ENCODE measurements at regions not wholly inside any gene's neighbourhood (a gene's known extent, or its start where the extent isn't known, plus 50 kb on each side); places are given as distances from the start of the nearest gene placed in this dataset.
A peak's percentile ranks its signal among the peaks of the same experiment; 100 is the strongest.

GRCh38 chr20:22506827-22507226 is 77.5 kb downstream of the FOXA2 start:
- DNase-seq = no peak

DNA sequence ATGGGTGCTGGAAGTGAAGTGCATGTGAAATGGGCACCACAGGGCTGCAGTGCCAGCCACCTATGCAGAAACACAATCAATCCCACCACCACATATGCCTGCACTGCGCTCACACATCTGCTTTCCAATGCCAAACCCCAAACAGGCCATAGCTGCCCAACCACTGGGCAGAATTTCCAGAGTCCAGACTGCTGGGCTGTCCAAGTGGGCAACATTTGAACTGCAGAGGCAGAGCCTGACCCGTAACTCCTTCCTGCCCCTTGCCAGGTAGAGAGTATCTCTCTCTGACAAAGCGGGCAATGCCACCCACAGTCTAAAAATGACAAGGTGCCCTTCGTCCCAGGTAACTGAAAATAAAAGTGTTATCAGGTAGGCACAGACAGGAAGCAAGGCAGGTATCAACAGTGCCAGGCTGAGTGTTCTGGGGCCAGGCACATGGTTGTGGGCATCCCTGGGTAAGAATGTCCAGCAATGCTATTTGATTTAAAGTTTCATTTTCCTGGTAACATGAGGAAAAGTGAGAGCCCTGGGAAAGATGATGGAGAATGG is 79.5 kb downstream of the FOXA2 start:
- no peak for DNase-seq

GRCh38 chr20:22503577-22503976 is 80.8 kb downstream of the FOXA2 start:
- no peak for DNase-seq

DNA sequence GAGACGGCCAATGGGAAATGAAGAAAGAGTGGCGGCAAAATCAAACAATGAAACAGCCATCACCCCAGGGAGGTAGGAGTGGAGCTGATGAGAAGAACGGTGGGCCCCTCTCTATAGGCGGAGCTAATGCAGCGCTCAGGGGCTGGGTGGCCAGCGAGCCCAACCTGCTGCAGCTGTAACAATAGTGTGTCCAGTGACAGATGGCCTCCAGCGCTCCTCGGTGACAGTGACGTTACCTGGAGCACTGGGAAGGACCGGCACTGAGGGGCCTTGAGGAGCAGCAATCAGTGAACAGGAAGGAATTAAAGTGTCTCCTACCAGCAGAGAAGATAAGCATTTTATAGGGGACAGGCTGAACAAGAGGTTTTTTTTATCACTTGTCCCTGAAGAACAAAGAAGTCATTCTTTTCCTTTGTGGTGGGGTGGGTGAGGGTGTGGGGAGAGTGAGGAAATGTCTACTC is 81.6 kb downstream of the FOXA2 start:
- DNase-seq = no peak

DNA sequence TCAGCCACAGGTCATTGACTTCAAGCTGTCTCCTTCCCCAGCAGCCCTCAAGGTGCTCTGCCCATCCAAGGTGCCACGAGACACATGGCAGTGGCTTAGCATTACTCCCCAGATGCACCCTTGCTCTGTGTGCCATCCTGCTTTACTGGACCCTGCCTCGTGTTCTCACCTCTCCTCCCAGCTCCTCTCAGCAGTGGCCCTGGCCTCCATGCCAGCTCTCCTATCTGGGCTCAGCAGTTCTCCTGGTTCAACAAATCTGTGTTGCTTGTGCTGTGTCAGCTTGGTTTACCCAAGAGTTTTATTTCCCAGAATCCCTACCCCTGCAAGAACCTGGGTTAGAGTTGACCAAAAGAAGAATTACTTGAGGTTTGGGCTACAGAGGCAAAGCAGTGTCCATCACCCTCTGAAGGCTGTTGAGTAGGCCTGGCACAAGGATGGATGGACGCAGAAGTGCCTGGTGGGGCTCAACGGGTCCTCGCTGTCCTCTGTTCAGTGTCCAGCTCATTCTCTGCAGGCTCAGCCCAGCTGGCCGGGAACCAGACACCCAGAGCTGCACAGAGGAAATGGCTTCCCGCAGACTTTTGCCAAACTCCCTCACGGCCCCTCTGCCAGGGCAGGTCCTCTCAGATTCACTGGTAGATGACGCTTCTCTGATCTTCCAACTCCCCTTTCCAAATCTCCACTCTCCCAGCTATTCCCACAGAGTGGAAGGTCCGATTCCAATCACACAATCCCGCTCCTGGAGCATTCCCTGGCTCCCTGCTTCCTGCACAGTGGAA is 82.6 kb downstream of the FOXA2 start:
- no peak for DNase-seq

- DNase-seq = no peak
Measured at GRCh38 chr20:22501034-22501433, 83.3 kb downstream of the FOXA2 start.

DNA sequence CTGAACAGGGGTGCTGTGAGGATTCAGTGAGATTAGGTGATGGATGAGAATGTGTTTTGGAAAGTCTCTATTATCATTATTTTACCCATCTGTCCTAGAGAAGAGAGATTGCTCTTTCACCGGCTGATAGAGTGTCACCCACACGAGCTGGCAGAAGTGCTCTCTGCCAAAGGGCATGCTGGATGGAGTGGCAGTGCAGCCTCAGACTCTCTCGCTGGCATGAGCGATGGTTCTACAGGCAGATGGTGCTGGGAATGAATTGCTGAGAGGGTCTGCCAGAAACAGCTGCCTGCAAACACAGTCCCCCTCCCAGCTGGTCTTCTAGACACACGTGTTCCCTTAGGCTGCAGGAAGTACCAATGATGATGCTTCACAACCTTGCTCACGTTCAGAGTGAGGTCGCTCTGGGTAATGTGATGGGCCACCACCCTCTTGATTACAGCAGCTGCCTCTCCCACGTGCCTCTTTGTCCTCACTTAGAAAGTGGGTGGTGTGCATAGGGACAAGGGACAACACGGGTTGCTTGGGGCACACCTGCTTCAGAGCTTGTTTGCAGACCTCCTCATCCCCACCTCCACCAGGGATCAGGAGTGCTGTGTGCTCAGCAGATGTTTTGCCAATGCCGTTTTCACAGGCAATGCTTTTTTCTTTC is 84.7 kb downstream of the FOXA2 start:
- DNase-seq = no peak

GRCh38 chr20:22496817-22497216 is 87.6 kb downstream of the FOXA2 start:
- DNase-seq = no peak

- no peak for DNase-seq
Measured at GRCh38 chr20:22495789-22496188, 88.6 kb downstream of the FOXA2 start.

DNA sequence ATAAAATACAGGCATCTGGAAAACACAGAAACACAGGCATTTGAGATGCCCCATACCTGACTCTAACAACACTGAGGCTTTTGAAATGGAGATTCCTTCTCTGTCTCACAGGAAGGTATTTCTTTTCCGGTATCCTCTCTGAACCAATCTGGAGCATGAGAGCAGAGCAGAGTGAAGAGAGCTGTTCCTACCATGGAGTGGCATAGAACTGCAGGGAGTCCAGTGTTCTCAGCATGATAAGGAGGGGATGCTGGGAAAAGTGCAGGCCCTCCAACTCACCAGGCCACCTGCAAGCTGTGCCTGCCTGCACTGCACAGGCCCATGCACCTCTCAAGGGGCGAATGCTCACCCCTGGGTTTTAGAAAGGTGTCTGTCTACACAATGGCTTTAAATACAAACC is 89.2 kb downstream of the FOXA2 start:
- DNase-seq = no peak

DNA sequence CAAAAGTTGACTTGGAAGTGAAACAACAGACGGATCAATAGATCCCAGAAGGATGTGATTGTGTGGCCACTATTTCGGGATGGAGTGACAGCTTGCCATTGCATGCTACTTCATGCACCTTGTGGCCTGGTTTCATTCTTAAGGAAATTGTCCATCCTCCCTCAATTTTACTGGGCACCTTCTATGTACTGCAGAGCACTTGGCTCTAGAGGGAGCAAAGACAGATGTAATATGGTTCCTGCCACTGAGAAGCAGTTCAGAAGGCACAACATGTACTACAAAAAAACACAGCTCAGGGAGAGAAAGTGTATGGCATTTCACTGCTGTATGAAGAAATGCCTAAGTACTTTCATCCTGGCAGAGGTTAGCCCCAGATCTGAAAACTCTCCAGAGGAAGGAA is 91.9 kb downstream of the FOXA2 start:
- no peak for DNase-seq

DNA sequence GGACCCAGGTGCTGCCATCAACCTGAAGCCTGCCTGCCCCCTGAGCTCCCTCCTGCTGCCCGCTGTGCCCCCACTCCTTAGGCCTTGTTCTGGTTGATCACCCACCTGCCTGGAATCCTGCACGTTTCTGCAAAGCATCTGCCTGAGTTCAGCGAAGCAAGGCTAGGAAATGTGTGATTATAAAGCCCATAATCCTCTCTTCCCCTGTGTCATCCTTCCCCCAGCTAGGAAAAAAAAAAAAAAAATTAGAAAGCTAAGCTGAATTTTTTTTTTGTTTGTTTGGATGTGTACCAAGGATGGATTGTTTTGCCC is 93.2 kb downstream of the FOXA2 start:
- DNase-seq = no peak

DNA sequence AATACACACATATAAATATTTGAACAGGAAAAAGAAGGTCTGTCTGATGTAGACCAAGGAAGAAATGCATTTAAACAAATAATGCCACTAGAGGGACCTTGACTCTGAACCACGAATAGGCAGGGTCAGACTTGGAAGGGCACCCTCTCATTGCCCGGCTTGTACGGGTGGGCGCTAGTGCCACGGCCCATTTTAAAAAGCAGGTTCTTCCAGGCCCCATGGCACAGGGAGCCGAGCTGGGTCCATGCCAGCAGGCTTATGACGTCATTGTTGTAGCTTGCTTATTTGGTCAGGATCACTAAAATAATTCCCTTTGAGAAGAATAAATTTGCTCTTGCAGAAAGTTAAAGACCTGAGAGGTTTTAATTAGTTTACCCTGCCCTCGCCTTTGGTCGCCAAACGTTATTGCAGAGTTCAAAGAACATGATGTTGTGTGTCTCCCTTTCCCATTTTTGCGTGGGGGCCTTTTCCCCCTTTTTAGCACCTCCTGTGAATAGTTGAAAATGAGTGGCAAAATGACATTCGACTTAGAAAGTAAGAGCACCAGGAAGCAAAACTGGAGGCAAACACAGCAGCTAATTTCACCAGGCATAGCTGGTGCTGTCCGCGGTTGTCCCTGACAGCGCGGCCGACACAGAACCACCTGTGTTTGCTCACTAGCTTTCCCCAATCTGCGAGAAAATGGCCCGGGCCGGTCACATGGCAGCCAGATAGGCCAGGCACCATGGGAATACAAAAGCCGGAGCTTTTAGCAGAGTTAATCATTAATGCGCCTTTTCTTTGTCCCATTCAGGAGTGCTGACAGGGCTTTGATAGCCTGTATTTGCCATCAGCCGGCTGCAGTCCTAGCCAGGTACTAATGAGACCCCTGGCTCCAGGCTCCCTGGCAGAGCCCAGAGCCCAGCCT is 93.8 kb downstream of the FOXA2 start:
- DNase-seq = peak; percentile 68 to 74

DNA sequence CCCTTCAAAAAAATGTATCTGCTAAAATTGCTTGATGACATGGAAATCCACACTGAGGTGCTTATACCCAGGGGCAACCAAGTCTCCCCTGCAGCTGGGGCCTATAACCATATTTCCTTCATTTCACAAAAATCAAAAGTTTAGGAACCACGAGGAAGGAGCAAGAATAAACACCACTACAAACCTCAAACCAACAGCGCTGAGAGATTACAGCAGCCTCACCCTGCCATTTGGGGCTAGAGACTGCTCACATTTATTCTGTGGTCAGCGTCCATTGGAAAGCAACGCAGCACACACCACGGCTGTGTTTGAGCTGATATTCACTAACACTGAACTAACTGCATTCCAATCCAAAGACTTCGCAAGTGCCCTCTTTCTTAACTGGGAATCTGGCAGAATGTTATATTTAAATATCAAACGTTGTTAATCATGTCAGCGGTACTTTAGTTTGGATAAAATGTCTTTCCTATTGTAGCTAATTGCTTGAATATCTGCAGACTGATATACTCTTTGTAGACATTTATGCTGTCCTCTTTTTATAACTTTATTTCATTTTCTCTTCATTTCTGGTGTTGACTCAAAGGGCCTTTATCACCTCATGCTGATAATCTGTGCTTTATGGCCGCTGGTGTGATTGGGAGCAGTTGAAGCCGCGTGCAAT is 94.6 kb downstream of the FOXA2 start:
- no peak for DNase-seq

DNA sequence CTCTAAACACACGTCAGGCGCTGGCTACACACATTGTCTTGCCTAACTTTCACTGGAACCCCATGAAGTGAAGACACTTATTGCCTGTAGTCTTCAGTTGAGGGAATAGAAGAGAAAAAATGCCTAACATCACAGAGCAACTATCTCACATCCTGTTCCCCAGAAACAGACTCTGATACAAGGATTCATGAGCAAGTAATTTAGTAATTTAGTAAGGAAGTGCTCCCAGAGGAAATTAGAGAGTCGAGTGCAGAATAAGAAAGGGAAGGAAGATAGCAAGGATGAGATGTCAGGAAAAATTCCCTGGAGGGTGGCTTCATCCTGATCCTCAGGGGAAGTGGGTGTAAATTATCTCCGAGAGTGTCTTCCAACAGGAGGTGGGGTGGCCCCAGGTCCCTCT is 104.0 kb downstream of the FOXA2 start:
- DNase-seq = no peak

DNA sequence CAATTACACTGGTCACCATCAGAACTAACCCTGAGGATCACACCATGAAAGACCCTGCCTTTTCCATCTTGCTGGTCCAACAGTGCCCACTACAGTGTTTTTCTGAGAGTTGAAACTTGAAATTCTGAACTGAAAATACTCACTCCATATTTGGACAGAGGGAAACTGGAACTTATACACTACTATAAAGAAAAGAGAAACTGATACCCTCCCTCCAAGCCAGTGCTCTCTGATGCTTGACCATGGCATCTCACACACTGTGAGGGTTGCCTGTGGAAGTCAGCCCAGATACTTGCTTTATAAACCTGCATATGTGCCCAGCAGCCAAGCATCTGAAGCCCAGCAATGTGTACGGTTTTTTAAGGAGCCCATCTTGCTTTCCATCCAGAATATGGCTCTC is 108.7 kb downstream of the FOXA2 start:
- no peak for DNase-seq

GRCh38 chr20:22474224-22474623 is 110.1 kb downstream of the FOXA2 start:
- DNase-seq = no peak

- no peak for DNase-seq
Measured at GRCh38 chr20:22473293-22473692, 111.1 kb downstream of the FOXA2 start.

DNA sequence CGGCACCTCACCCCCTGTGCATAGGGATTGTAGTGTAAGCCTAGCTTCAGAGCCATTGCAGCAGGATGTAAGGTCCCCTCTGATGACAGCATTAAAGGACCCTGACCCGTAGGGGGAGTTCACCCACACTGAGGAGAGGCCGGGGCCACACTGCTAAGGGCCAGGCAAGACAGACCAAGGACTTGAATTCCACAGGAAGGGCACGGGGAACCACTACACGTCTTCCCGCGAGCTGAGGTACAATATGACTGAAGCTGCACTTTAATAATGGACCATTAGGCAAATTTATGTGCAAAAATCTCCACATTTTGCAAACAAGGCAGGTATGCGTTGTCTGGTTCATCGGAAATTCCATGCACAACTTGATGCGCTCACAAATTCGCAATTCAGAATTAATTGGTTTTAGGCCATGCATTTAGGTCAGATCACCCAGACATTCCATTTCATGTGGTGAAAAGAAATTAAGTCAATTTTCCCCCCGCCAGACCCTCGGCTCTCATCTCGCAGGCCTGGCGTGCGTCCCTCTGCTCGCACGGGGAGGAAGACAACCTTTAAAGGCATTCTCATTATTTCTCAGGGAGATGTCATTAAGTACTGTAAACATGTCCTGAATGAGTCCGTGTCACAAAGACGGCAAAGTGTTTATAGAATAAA is 111.8 kb downstream of the FOXA2 start:
- no peak for DNase-seq

- DNase-seq = no peak
Measured at GRCh38 chr20:22471156-22471836, 113.1 kb downstream of the FOXA2 start.

GRCh38 chr20:22470620-22471026 is 113.7 kb downstream of the FOXA2 start:
- no peak for DNase-seq
